H1 (cell line): ENCODE measurements at regions not wholly inside any gene's neighbourhood (a gene's known extent, or its start where the extent isn't known, plus 50 kb on each side); places are given as distances from the start of the nearest gene placed in this dataset.

Source experiments
- CTCF ChIA-PET: fragments of 300-600 bp; sonication (Branson Sonifier 250); formaldehyde crosslinking; loops from one replicate; lab custom pipeline; 2021; ENCODE audit not compliant: partially characterized antibody; lab: Charles Lee
- POLR2A ChIA-PET: fragments of 300-600 bp; sonication (Branson Sonifier 250); formaldehyde crosslinking; loops from one replicate; lab custom pipeline; 2021; ENCODE audit warnings: inconsistent platforms; ENCODE audit not compliant: partially characterized antibody; lab: Charles Lee
- DNase-seq, 2 experiments: peaks; one replicate each; pipeline versions ENCODE4 v3.0.0 to v3.0.0-alpha.2; 2010 to 2022; ENCODE audit warnings: low spot score in 2 of 2, low read depth in 1 of 2, mixed read lengths in 1 of 2
- FAIRE-seq: peaks from 2 replicates; lab custom pipeline; 2011; peaks lifted over from hg19 to GRCh38; lab: Jason Lieb, UNC
- H2AFZ ChIP-seq: 2 replicates; pipeline ENCODE4 v1.8.1; 2012; ENCODE audit warnings: low read length, inconsistent platforms
- H2AK5ac ChIP-seq: 2 replicates; pipeline ENCODE4 v1.6.1; 2013; ENCODE audit warnings: low read depth, low read length
- H2BK120ac ChIP-seq: replicated peaks from 2 replicates; pipeline ENCODE3; 2013; ENCODE audit warnings: low read depth, low read length, inconsistent platforms
- H2BK12ac ChIP-seq: 2 replicates; pipeline ENCODE4 v1.6.1; 2013; ENCODE audit warnings: low read depth, low read length
- H2BK15ac ChIP-seq: 2 replicates; pipeline ENCODE4 v1.6.1; 2013; ENCODE audit warnings: low read length
- H2BK20ac ChIP-seq: 2 replicates; pipeline ENCODE4 v1.6.1; 2013; ENCODE audit warnings: low read length
- H2BK5ac ChIP-seq: 2 replicates; pipeline ENCODE4 v1.6.1; 2013; ENCODE audit warnings: low read depth, low read length
- H3K14ac ChIP-seq: 2 replicates; pipeline ENCODE4 v1.6.1; 2013; ENCODE audit warnings: inconsistent platforms; ENCODE audit not compliant: insufficient read length
- H3K18ac ChIP-seq: 2 replicates; pipeline ENCODE4 v1.6.1; 2013; ENCODE audit warnings: low read length; ENCODE audit errors: extremely low read depth
- H3K23ac ChIP-seq: 2 replicates; pipeline ENCODE4 v1.6.1; 2013; ENCODE audit warnings: inconsistent platforms; ENCODE audit not compliant: insufficient read length
- H3K23me2 ChIP-seq: 2 replicates; pipeline ENCODE4 v1.6.1; 2013; ENCODE audit warnings: low read depth, low read length
- H3K27ac ChIP-seq: 2 replicates; pipeline ENCODE4 v1.6.1; 2011; ENCODE audit warnings: low read depth, low read length, inconsistent platforms
- H3K27me3 ChIP-seq, 4 experiments: replicated peaks in 1 of 4; 1 replicate in 1 of 4; 2 replicates in 3 of 4; pipeline versions ENCODE4 v1.6.1 to v1.8.1; 2011 to 2013; ENCODE audit warnings: low read length in 3 of 4, mild to moderate bottlenecking in 3 of 4, inconsistent platforms in 2 of 4, mixed read lengths in 2 of 4, moderate library complexity in 1 of 4; ENCODE audit not compliant: control insufficient read depth in 3 of 4, insufficient read depth in 3 of 4; ENCODE audit errors: extremely low read depth in 1 of 4
- H3K36me3 ChIP-seq, 4 experiments: 2 replicates each; pipeline versions ENCODE4 v1.6.1 to v1.8.1; 2011 to 2013; ENCODE audit warnings: mild to moderate bottlenecking in 4 of 4, low read length in 3 of 4, moderate library complexity in 2 of 4, control low read depth in 1 of 4, inconsistent platforms in 1 of 4; ENCODE audit not compliant: insufficient read depth in 4 of 4, control insufficient read depth in 2 of 4
- H3K4ac ChIP-seq: replicated peaks from 2 replicates; pipeline ENCODE3; 2013; ENCODE audit warnings: low read length, low read depth, mixed read lengths, inconsistent platforms; ENCODE audit not compliant: insufficient read length
- H3K4me1 ChIP-seq, 4 experiments: replicated peaks in 1 of 4; 1 replicate in 1 of 4; 2 replicates in 3 of 4; pipeline versions ENCODE4 v1.6.1 to v1.8.1; 2011 to 2013; ENCODE audit warnings: low read length in 3 of 4, inconsistent platforms in 2 of 4, mixed read lengths in 1 of 4; ENCODE audit not compliant: insufficient read depth in 4 of 4, control insufficient read depth in 3 of 4
- H3K4me2 ChIP-seq, 2 experiments: 2 replicates each; pipeline versions ENCODE4 v1.6.1 to v1.8.1; 2011 to 2013; ENCODE audit warnings: low read depth in 2 of 2, low read length in 2 of 2, control low read depth in 1 of 2, inconsistent platforms in 1 of 2, mild to moderate bottlenecking in 1 of 2; ENCODE audit not compliant: insufficient read depth in 1 of 2
- H3K4me3 ChIP-seq, 4 experiments: fragments of 200-600, 300-600 bp in 1 of 4; sonication (generic), shearing (Covaris generic), sonication (Bioruptor Twin) in 1 of 4; 2 replicates each; pipeline versions ENCODE4 v1.5.1 to v1.8.1; 2011 to 2016; ENCODE audit warnings: low read length in 4 of 4, low read depth in 3 of 4, control low read depth in 2 of 4, inconsistent platforms in 2 of 4, mild to moderate bottlenecking in 2 of 4, mixed read lengths in 1 of 4, moderate library complexity in 1 of 4; ENCODE audit not compliant: insufficient read depth in 2 of 4; ENCODE audit errors: extremely low read depth in 1 of 4
- H3K56ac ChIP-seq: replicated peaks from 2 replicates; pipeline ENCODE3; 2013; ENCODE audit warnings: low read depth, mild to moderate bottlenecking, mixed read lengths, low read length, inconsistent platforms; ENCODE audit not compliant: insufficient read length
- H3K79me1 ChIP-seq: 2 replicates; pipeline ENCODE4 v1.6.1; 2013; ENCODE audit warnings: low read depth, low read length, control low read depth
- H3K79me2 ChIP-seq, 2 experiments: 2 replicates each; pipeline versions ENCODE4 v1.6.1 to v1.8.1; 2012 to 2013; ENCODE audit warnings: low read length in 2 of 2, mild to moderate bottlenecking in 2 of 2, inconsistent platforms in 1 of 2; ENCODE audit not compliant: insufficient read depth in 2 of 2, control insufficient read depth in 1 of 2
- H3K9ac ChIP-seq, 4 experiments: replicated peaks in 1 of 4; 1 replicate in 1 of 4; 2 replicates in 3 of 4; pipeline versions ENCODE4 v1.6.1 to v1.8.1; 2011 to 2013; ENCODE audit warnings: low read depth in 3 of 4, low read length in 3 of 4, control low read depth in 2 of 4, mild to moderate bottlenecking in 2 of 4, moderate library complexity in 2 of 4, inconsistent platforms in 1 of 4; ENCODE audit errors: extremely low read depth in 1 of 4
- H3K9me3 ChIP-seq, 2 experiments: 2 replicates each; pipeline versions ENCODE4 v1.6.1 to v1.8.1; 2012 to 2013; ENCODE audit warnings: mild to moderate bottlenecking in 2 of 2, moderate library complexity in 2 of 2, control low read depth in 1 of 2, inconsistent platforms in 1 of 2, low read depth in 1 of 2, low read length in 1 of 2, mixed read lengths in 1 of 2; ENCODE audit not compliant: insufficient read depth in 2 of 2
- H4K20me1 ChIP-seq, 2 experiments: replicated peaks in 1 of 2; 2 replicates each; pipeline versions ENCODE3 to v1.8.1; 2011 to 2013; ENCODE audit warnings: inconsistent platforms in 2 of 2, low read length in 2 of 2, mild to moderate bottlenecking in 1 of 2; ENCODE audit not compliant: insufficient read depth in 2 of 2, control insufficient read depth in 1 of 2
- H4K5ac ChIP-seq: 2 replicates; pipeline ENCODE4 v1.6.1; 2013; ENCODE audit warnings: low read length, low read depth, mixed read lengths, inconsistent platforms; ENCODE audit not compliant: insufficient read length
- H4K8ac ChIP-seq: 2 replicates; pipeline ENCODE4 v1.8.0; 2013; ENCODE audit warnings: mild to moderate bottlenecking, moderate library complexity, low read length, inconsistent platforms; ENCODE audit not compliant: insufficient read depth; ENCODE audit errors: extremely low read depth
- H4K91ac ChIP-seq: replicated peaks from 2 replicates; pipeline ENCODE3; 2013; ENCODE audit warnings: low read length, mixed read lengths, inconsistent platforms; ENCODE audit not compliant: insufficient read length
- FOSL1 ChIP-seq: IDR thresholded peaks from 2 replicates; pipeline ENCODE4 v1.6.1; 2011; ENCODE audit warnings: mild to moderate bottlenecking, low read depth, low read length, moderate library complexity; ENCODE audit not compliant: insufficient read depth
- HDAC2 ChIP-seq, 2 experiments: fragments of 300-600 bp in 1 of 2; sonication (generic) in 1 of 2; IDR thresholded peaks; 2 replicates each; pipeline ENCODE4 v1.6.1; 2011 to 2012; ENCODE audit warnings: low read depth in 2 of 2, low read length in 2 of 2, mild to moderate bottlenecking in 2 of 2, moderate library complexity in 2 of 2, borderline replicate concordance in 1 of 2, inconsistent platforms in 1 of 2
- SIRT6 ChIP-seq: IDR thresholded peaks from one replicate; pipeline ENCODE4 v1.7.1; 2012; ENCODE audit warnings: low read length, inconsistent platforms
- WGBS, 2 experiments: shearing (Covaris generic) in 1 of 2; methylation state at CpG; one replicate each; pipeline versions ENCODE4 v1.1.6 to v1.1.7; 2013 to 2015; ENCODE audit warnings: low lambda C conversion rate in 2 of 2, mixed read lengths in 2 of 2, inconsistent platforms in 1 of 2, low coverage in 1 of 2, missing lambda C conversion rate in 1 of 2; ENCODE audit not compliant: insufficient replicate concordance in 2 of 2, insufficient coverage in 1 of 2, insufficient read length in 1 of 2; ENCODE audit errors: extremely low coverage in 1 of 2, missing lambda C conversion rate in 1 of 2; 5-methylcytosine and 5-hydroxymethylcytosine counted together

GRCh38 chr3:65226287-65226686 lies 538.5 kb upstream of the ADAMTS9 start:
- H3K23ac ChIP-seq = no peak overlapping the region
- H3K79me1 ChIP-seq = no peaks in the 10 kb centered on the region
- H4K20me1 ChIP-seq = no peaks in the 10 kb centered on the region
- H2BK5ac ChIP-seq = no peak overlapping the region
- H3K27ac ChIP-seq = no peak overlapping the region
- H3K9ac ChIP-seq = no peak overlapping the region
- no peak overlapping the region for H3K4me3 ChIP-seq
- no peak overlapping the region for H2AFZ ChIP-seq
- no peaks in the 10 kb centered on the region for H3K36me3 ChIP-seq
- H3K4ac ChIP-seq = no peak overlapping the region
- H2BK120ac ChIP-seq = no peak overlapping the region
- H4K91ac ChIP-seq = no peak overlapping the region
- no peak overlapping the region for H3K18ac ChIP-seq
- H3K4me2 ChIP-seq = no peak overlapping the region
- no peak overlapping the region for H2BK20ac ChIP-seq
- FAIRE-seq = no peak
- H3K14ac ChIP-seq = no peak overlapping the region
- ChIA-PET CTCF (no interaction called here), POLR2A (no interaction called here)
- H2BK15ac ChIP-seq = no peak overlapping the region
- no peak for DNase-seq
- no peaks in the 10 kb centered on the region for H3K23me2 ChIP-seq
- H3K9me3 ChIP-seq = 0 out of 4 replicates have a peak, but pooled peaks cover 0 to 2% of the 10 kb centered on the region in 2 experiments
- no peak overlapping the region for H3K56ac ChIP-seq
- no peaks in the 10 kb centered on the region; a peak in 1 of 7 replicates for H3K27me3 ChIP-seq
- 58% methylated on average over 1 of the region's 1 CpG; no CpG with 5 or more reads in 1 of the 2 experiments for WGBS, 2 experiments
- H3K4me1 ChIP-seq = no peaks in the 10 kb centered on the region; a peak in 1 of 7 replicates
- no peak overlapping the region for H2AK5ac ChIP-seq
- H4K8ac ChIP-seq = no peak overlapping the region
- no peak overlapping the region for H2BK12ac ChIP-seq
- H3K79me2 ChIP-seq = no peaks in the 10 kb centered on the region
- H4K5ac ChIP-seq = no peak overlapping the region
- TF ChIP-seq FOSL1 (no peak), HDAC2 (IDR thresholded peaks at IDR 0.05; ENCODE audit: borderline replicate concordance in 1 of 2, low read depth in 2 of 2, low read length in 2 of 2) (no peak), SIRT6 (no peak)
